ENCODE measurements at regions not wholly inside any gene's neighbourhood (a gene's known extent, or its start where the extent isn't known, plus 50 kb on each side); places are given as distances from the start of the nearest gene placed in this dataset.

DNA sequence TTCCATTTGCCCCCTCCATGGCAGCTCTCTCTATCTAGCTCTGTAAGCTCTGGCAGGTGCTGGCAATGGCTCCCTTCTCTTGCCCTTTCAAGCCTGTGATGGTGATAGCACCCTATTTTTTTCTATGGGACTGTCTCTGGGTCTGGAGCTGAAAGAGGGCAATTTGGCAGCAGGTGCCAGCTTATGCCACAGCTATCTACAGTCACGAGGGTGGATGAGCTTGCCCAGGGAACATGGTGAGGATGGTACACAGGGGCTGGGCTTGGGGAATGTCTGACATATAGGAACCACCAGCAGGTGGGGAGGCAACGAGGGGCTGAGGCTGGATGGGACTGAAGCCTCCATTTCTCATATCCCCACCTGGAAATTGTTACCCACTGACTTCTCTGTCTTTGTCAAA lies 175.4 kb upstream of the SYT13 start:
- Mint-ChIP-seq H3K27me3 (ENCODE audit: low read depth) (no peaks in the 10 kb centered on the region; the same call in 1 of the 2 replicates), H3K4me1 (no peaks in the 10 kb centered on the region), H3K36me3 (no peaks in the 10 kb centered on the region), H3K4me3 (no peak overlapping the region), H3K9me3 (peaks cover 4% of the 10 kb centered on the region; the same call in 1 of the 2 replicates), H3K27ac (no peak overlapping the region)
- CTCF ChIA-PET: interaction anchor here (0.7 to 3.8 kb wide), 2 partner anchors 90 to 310 kb away, joined by 3 to 16 read pairs; no protein-coding TSS in a partner anchor
- TF ChIP-seq CBFB (CRISPR knock-in tag; IDR thresholded peaks at IDR 0.05; ENCODE audit: low read depth) (no peak), JAZF1 (CRISPR knock-in tag; IDR thresholded peaks at IDR 0.05) (no peak)
- TF ChIP-seq, protein P1, sequence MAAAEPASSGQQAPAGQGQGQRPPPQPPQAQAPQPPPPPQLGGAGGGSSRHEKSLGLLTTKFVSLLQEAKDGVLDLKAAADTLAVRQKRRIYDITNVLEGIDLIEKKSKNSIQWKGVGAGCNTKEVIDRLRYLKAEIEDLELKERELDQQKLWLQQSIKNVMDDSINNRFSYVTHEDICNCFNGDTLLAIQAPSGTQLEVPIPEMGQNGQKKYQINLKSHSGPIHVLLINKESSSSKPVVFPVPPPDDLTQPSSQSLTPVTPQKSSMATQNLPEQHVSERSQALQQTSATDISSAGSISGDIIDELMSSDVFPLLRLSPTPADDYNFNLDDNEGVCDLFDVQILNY (CRISPR knock-in tag; IDR thresholded peaks at IDR 0.05): no peak
- POLR2A ChIA-PET: no interaction called here
- ATAC-seq: no peak
- no peak for DNase-seq (ENCODE audit: low spot score)

DNA sequence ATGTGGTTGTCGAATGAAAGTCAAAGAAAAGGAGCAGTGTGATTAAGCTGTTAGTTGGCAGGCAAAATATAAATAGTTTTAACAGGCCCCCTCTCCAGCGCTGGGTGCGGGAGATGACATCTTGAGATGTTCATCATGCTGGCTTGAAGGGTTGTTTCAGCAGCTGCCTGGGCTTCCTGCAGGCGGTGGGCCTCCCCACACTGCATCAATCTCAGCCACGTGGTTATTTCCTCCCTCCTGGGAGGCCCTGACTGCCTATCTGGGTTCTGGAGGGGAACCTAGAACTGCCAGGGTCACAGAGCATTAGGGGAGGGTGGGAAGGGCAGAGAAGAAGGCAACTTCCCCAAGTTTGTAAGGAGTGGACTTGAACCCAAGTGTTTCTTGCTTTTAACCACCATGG lies 173.3 kb upstream of the SYT13 start:
- POLR2A ChIA-PET: no interaction called here
- TF ChIP-seq, protein P2, sequence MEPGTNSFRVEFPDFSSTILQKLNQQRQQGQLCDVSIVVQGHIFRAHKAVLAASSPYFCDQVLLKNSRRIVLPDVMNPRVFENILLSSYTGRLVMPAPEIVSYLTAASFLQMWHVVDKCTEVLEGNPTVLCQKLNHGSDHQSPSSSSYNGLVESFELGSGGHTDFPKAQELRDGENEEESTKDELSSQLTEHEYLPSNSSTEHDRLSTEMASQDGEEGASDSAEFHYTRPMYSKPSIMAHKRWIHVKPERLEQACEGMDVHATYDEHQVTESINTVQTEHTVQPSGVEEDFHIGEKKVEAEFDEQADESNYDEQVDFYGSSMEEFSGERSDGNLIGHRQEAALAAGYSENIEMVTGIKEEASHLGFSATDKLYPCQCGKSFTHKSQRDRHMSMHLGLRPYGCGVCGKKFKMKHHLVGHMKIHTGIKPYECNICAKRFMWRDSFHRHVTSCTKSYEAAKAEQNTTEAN (CRISPR knock-in tag; IDR thresholded peaks at IDR 0.05): no peak
- TF ChIP-seq, protein P3, sequence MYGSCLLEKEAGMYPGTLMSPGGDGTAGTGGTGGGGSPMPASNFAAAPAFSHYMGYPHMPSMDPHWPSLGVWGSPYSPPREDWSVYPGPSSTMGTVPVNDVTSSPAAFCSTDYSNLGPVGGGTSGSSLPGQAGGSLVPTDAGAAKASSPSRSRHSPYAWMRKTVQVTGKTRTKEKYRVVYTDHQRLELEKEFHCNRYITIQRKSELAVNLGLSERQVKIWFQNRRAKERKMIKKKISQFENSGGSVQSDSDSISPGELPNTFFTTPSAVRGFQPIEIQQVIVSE (CRISPR knock-in tag; IDR thresholded peaks at IDR 0.05; ENCODE audit: borderline replicate concordance): no peak
- no peak for TF ChIP-seq NR1H2 (CRISPR knock-in tag; IDR thresholded peaks at IDR 0.05)
- TF ChIP-seq CREB1 (CRISPR knock-in tag; IDR thresholded peaks at IDR 0.05): no peak
- TF ChIP-seq ZNF219 (CRISPR knock-in tag; IDR thresholded peaks at IDR 0.05; ENCODE audit: borderline replicate concordance): no peak
- no peak for TF ChIP-seq ZNF671 (CRISPR knock-in tag; IDR thresholded peaks at IDR 0.05)
- TF ChIP-seq, protein P4, sequence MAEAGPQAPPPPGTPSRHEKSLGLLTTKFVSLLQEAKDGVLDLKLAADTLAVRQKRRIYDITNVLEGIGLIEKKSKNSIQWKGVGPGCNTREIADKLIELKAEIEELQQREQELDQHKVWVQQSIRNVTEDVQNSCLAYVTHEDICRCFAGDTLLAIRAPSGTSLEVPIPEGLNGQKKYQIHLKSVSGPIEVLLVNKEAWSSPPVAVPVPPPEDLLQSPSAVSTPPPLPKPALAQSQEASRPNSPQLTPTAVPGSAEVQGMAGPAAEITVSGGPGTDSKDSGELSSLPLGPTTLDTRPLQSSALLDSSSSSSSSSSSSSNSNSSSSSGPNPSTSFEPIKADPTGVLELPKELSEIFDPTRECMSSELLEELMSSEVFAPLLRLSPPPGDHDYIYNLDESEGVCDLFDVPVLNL (CRISPR knock-in tag; IDR thresholded peaks at IDR 0.05; ENCODE audit: borderline replicate concordance, low read depth): no peak
- TF ChIP-seq PRRX2 (CRISPR knock-in tag; IDR thresholded peaks at IDR 0.05): no peak
- no peak for TF ChIP-seq NFE2L1 (CRISPR knock-in tag; IDR thresholded peaks at IDR 0.05)
- no peak for TF ChIP-seq ETV6 (CRISPR knock-in tag; IDR thresholded peaks at IDR 0.05)
- DNase-seq (ENCODE audit: low spot score) (no peak), ATAC-seq (no peak)
- CTCF ChIA-PET: no interaction called here
- H3K4me3 Mint-ChIP-seq: no peak overlapping the region
- peaks cover 2% of the 10 kb centered on the region for H3K27me3 Mint-ChIP-seq (ENCODE audit: low read depth)
- no peaks in the 10 kb centered on the region for H3K36me3 Mint-ChIP-seq
- no peaks in the 10 kb centered on the region for H3K4me1 Mint-ChIP-seq
- no peak overlapping the region for H3K27ac Mint-ChIP-seq
- peaks cover 16% of the 10 kb centered on the region for H3K9me3 Mint-ChIP-seq

DNA sequence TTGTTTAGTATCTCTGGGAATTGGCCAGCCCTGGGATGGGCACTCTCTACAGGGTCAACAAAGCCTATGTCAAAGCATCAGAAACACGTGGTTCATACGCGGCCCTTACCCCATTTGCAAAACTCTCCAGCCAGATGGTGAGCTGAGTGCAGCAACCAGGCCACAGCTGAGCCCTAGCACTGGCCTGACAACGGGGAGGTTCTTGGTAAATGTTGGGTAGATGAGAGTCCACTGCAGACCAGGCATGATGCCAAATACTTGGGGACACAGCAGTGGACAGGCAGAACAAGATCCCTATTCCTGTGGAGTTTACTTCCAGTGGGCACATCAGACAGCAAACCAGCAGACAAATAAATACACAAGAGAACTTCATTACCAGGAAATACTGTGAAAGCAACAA lies 172.1 kb upstream of the SYT13 start:
- Mint-ChIP-seq H3K4me1 (no peaks in the 10 kb centered on the region), H3K36me3 (no peaks in the 10 kb centered on the region), H3K4me3 (no peak overlapping the region), H3K27ac (no peak overlapping the region), H3K9me3 (peaks cover 11% of the 10 kb centered on the region), H3K27me3 (ENCODE audit: low read depth) (peaks cover 2% of the 10 kb centered on the region)
- ATAC-seq (no peak), DNase-seq (ENCODE audit: low spot score) (no peak)
- CTCF ChIA-PET: no interaction called here
- POLR2A ChIA-PET: no interaction called here
- TF ChIP-seq ELF4 (CRISPR knock-in tag; IDR thresholded peaks at IDR 0.05; ENCODE audit: low read depth) (no peak), OVOL2 (CRISPR knock-in tag; IDR thresholded peaks at IDR 0.05; ENCODE audit: borderline replicate concordance) (no peak), JAZF1 (CRISPR knock-in tag; IDR thresholded peaks at IDR 0.05) (no peak), FOXJ3 (CRISPR knock-in tag; IDR thresholded peaks at IDR 0.05; ENCODE audit: borderline replicate concordance) (no peak), NFATC4 (CRISPR knock-in tag; IDR thresholded peaks at IDR 0.05) (no peak), TEAD1 (CRISPR knock-in tag; IDR thresholded peaks at IDR 0.05) (no peak), JUN (CRISPR knock-in tag; IDR thresholded peaks at IDR 0.05) (no peak), NFE2L1 (CRISPR knock-in tag; IDR thresholded peaks at IDR 0.05) (no peak), ZNF671 (CRISPR knock-in tag; IDR thresholded peaks at IDR 0.05) (no peak)
- TF ChIP-seq, protein P5, sequence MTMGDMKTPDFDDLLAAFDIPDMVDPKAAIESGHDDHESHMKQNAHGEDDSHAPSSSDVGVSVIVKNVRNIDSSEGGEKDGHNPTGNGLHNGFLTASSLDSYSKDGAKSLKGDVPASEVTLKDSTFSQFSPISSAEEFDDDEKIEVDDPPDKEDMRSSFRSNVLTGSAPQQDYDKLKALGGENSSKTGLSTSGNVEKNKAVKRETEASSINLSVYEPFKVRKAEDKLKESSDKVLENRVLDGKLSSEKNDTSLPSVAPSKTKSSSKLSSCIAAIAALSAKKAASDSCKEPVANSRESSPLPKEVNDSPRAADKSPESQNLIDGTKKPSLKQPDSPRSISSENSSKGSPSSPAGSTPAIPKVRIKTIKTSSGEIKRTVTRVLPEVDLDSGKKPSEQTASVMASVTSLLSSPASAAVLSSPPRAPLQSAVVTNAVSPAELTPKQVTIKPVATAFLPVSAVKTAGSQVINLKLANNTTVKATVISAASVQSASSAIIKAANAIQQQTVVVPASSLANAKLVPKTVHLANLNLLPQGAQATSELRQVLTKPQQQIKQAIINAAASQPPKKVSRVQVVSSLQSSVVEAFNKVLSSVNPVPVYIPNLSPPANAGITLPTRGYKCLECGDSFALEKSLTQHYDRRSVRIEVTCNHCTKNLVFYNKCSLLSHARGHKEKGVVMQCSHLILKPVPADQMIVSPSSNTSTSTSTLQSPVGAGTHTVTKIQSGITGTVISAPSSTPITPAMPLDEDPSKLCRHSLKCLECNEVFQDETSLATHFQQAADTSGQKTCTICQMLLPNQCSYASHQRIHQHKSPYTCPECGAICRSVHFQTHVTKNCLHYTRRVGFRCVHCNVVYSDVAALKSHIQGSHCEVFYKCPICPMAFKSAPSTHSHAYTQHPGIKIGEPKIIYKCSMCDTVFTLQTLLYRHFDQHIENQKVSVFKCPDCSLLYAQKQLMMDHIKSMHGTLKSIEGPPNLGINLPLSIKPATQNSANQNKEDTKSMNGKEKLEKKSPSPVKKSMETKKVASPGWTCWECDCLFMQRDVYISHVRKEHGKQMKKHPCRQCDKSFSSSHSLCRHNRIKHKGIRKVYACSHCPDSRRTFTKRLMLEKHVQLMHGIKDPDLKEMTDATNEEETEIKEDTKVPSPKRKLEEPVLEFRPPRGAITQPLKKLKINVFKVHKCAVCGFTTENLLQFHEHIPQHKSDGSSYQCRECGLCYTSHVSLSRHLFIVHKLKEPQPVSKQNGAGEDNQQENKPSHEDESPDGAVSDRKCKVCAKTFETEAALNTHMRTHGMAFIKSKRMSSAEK (CRISPR knock-in tag; IDR thresholded peaks at IDR 0.05; ENCODE audit: borderline replicate concordance): no peak
- TF ChIP-seq, protein P6, sequence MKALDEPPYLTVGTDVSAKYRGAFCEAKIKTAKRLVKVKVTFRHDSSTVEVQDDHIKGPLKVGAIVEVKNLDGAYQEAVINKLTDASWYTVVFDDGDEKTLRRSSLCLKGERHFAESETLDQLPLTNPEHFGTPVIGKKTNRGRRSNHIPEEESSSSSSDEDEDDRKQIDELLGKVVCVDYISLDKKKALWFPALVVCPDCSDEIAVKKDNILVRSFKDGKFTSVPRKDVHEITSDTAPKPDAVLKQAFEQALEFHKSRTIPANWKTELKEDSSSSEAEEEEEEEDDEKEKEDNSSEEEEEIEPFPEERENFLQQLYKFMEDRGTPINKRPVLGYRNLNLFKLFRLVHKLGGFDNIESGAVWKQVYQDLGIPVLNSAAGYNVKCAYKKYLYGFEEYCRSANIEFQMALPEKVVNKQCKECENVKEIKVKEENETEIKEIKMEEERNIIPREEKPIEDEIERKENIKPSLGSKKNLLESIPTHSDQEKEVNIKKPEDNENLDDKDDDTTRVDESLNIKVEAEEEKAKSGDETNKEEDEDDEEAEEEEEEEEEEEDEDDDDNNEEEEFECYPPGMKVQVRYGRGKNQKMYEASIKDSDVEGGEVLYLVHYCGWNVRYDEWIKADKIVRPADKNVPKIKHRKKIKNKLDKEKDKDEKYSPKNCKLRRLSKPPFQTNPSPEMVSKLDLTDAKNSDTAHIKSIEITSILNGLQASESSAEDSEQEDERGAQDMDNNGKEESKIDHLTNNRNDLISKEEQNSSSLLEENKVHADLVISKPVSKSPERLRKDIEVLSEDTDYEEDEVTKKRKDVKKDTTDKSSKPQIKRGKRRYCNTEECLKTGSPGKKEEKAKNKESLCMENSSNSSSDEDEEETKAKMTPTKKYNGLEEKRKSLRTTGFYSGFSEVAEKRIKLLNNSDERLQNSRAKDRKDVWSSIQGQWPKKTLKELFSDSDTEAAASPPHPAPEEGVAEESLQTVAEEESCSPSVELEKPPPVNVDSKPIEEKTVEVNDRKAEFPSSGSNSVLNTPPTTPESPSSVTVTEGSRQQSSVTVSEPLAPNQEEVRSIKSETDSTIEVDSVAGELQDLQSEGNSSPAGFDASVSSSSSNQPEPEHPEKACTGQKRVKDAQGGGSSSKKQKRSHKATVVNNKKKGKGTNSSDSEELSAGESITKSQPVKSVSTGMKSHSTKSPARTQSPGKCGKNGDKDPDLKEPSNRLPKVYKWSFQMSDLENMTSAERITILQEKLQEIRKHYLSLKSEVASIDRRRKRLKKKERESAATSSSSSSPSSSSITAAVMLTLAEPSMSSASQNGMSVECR (CRISPR knock-in tag; IDR thresholded peaks at IDR 0.05; ENCODE audit: borderline replicate concordance): no peak
